GM18507 (cell line): ENCODE measurements at regions not wholly inside any gene's neighbourhood (a gene's known extent, or its start where the extent isn't known, plus 50 kb on each side); places are given as distances from the start of the nearest gene placed in this dataset.
"Not testable (repeated sequence)": the region's sequence is repeated elsewhere in the genome, so short reads cannot be mapped to it uniquely, and the experiment has no call there.

ENCODE experiments used
- DNase-seq: peaks from one replicate; pipeline ENCODE4 v3.0.0; 2011; ENCODE audit warnings: low read depth; ENCODE audit not compliant: insufficient read length; ENCODE audit errors: extremely low spot score
- FAIRE-seq: peaks from 2 replicates; lab custom pipeline; 2011; peaks lifted over from hg19 to GRCh38; lab: Jason Lieb, UNC

DNA sequence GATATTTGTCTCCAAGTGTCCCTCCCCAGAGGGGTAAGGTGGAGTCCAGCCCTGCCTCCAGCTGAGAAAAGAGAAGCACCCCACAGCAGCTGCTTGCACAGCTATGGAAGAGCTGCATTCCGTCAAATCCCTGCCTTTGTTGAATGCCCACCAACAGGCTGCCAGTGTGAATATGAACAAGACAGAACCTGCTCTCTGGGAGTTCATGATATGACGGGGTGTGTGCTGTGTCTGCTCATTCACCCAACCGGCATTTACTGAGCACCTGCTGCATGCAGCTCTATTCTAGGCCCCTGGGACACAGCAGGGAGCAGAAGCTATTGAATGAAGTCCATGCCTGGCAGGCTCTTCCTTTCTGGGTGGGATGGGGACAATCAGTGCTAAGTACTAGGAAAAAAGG lies 238.8 kb downstream of the GADD45G start:
- DNase-seq: no peak
- FAIRE-seq: no peak

DNA sequence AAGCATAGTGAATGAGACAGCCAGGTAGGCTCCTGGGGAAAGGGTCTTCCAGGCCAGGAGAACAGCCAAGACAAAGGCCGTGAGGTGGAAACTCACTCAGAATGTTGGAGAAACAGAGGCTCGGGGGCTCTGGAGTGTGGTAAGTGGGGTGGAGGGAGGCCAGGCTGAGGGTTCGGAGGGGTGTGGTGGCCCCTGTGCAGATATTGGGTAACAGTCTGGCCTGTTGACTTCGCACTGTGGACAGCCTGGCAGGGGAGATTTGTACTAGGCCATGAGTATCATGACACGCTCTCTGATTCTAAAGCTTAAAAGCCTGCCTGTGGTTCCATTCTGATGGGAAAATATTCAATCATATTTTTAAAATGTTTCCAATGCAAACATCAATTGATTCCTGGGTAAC lies 239.3 kb downstream of the GADD45G start:
- DNase-seq (no peak), FAIRE-seq (no peak)

DNA sequence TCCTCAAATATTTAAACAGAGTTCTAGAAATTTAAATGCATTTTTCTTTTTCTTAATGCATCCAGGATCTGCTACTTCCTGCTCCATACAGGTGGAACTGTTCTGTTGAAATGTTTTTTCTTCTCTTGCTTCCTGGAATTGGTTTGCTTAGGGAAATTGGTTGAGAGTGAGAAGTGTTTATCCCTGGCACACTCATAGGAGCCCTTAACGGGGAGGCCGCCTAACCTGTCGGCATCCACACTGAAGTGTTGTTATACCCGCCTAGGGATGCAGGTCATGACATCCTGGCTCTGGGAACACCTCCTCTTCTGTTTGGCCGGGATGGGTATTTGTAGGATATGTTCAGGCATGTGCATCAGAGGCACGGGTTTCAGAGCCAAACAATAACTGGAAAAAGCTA lies 239.7 kb downstream of the GADD45G start:
- no peak for DNase-seq
- no peak for FAIRE-seq

DNA sequence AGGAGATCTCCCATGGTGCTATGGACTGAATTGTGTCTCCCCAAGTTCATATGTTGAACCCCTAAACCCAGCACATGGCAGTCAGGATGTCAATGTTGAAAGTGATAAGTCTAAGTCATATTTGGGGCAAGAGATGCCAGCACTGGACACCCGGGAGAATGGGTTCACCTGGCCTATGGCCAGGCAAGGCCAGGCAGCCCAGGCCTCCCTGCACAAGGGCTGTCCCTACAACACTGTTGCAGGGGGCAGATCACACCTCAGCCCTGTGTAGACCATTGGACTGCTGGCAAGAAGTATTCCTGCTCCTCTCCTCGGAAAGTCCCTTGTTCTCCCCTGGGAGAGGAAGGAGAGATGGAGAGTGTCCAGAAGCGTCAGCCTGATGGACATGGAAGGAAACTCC lies 240.5 kb downstream of the GADD45G start:
- DNase-seq: no peak
- FAIRE-seq: no peak

DNA sequence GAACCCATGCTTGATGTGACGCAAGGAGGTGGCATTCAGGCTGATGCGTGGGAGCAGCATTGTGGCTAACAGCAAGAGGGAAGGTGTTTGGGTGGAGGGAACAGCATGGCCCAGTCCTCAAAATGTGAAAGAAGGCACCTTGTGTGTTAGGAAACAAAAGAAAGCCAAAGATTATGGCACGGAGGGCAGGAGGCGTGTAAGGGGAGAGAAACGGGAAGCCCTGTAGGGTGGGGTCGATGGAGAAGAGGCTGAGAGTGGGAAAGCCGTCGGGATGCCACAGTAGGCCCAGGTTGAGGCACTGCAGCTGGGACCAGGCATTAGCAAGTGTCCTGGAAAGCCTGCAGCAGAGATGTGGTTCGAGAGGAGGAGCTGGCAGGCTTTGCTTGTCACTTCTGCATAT lies 241.1 kb downstream of the GADD45G start:
- FAIRE-seq (no peak), DNase-seq (no peak)

DNA sequence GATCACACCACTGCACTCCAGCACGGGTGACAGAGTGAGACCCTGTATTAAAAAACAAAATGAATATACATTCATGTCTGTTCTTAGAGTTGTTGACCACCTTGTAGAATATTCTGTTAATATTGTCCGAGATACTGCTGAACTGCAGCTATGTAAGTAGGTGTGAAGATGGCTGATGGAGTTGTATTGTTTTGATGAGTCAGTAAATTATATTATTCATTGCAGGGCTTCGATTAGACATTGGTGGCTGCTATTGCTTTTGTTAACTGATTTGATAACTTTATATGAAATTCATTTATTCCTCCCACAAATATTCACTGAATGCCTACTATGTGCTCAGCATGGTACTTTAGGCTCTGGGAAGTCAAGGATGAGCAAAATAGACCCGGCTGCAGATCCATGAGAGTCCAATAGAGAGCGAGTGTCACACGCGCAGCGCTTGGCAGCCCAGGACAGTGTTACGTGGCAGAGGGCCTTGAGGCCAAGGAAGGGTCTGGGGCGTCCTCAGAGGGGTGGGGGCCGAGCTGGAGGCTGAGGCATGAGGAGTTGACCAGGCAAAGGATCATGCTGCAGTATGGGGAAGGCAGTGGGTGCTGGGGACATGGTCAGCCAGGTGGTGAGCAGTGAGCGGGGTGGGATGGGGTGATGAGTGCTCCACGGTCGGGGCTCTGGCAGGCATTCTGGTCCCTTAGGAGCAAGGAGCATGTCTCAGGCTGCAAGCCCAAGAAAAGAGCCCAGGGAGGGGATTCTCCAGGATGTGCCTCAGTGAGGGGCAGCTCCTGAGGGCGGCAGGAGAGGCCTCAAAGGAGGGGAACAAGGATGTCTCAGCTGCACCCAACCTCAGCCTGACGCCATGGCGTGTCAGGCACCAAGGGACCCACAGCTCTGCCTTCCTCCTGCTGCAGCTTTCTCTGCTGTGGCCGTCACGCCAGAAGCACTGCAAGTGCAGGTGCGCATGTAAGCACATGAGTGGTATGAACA lies 243.5 kb downstream of the GADD45G start:
- no peak for FAIRE-seq

DNA sequence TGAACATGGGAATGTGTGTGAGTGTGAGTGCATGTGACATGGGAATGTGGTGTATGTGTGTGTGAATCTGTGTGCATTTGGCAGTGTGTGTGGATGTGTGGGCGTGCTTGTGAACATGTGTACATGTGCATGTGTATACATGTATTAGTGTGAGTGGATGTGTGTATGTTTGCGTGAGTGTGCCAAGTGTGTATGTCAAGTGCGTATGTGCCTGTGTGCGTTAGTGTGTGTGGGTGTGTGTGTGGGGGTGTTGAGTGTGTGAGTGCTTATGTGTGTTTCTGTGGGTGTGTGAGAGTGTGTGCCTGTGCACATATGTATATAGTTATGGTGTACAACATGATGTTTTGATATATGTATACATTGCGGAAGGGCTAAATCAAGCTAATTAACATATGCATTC lies 244.3 kb downstream of the GADD45G start:
- FAIRE-seq (no peak), DNase-seq (no peak)

More for the DNA sequence above, 243.5 kb downstream of the GADD45G start:
- no peak for DNase-seq

DNA sequence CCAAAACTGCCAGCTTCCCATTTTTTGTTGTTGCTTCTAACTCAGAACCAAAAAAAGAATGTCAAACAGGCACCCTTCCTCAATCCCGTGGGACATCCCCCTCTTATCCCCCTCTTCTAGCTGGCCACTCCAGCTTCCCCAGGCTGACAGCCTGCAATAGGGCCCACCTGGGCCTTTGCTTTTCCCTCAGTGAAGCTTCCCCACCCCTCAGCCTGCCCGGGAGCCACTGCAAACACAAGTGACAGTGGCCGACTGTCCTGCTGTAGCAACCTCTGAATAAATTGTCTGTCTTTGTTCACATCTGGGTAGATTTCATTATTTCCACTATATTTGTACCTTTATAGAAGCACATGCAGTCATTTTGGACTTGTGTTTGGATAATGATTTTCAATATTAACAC lies 245.3 kb downstream of the GADD45G start:
- DNase-seq: no peak
- FAIRE-seq: no peak

DNA sequence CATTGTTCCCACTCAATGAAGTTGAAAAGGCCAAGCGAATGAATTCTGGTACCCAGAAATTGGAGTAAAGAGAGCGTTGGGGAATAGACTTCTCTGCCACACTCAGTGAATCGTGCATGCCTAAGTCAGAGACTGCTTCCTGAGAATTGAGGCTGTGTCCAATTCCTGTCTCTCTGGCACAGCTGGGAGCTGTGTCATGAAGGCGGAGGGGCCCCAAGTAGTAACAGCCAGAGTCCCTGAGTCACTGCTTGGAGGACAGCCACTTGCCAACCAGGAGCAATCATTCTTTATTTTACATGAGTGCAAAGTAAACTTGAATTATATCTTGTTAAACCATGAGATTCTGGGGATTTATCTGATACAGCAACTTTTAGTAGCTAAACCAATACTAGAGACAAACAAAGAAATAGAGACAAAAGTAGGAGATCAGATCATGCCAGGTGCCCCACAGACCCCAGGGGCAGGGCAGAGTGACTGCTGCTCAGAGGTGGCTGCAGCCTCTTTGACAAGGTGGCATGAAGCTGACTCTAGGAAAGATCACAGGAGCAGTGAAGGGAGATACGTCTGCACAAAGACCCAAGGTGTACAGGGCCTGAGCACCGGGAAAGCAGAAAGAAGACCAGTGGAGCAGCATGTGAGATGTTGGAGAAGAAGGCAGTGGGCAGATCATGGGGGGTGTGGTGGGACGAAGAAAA lies 246.0 kb downstream of the GADD45G start:
- FAIRE-seq (no peak), DNase-seq (no peak)

DNA sequence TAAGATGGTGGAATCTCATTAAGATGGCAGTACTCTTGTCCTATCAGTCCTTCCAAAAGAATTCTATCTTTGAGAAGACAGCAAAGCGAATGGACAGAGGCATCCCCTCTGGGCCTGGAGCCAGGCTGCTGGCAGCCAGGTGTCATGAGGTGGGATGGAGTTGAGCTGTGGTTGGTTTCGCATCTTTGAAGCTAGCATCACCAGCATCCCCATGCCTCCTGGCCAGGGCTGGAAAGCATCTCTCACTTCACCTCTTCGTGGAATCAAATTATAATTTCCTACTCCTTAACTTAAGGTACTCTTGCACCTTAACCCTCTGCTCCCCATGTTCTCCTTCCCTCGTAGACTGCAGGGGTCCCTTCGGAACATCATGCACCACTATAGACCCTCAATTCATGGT lies 248.3 kb downstream of the GADD45G start:
- DNase-seq (no peak), FAIRE-seq (no peak)

DNA sequence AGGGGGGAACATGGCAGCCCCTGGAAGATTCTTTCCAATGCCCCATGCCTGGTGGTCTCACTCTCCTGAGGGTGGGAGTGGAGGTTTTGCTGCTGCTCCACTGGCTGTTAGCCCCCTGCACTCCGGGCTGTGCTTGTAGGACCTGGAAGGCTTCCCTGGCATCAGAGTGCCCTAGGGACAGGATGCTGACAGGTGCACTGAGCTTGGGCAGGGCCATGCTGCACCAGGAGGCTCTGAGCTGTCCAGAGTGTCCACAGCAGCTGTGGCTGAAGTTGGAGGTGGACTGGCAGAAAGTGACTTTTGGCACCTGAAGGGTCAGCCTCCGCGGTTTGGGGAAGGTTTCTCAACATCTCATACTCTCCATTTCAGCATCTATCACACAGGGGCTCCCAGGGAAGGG lies 249.1 kb downstream of the GADD45G start:
- DNase-seq (no peak), FAIRE-seq (no peak)

DNA sequence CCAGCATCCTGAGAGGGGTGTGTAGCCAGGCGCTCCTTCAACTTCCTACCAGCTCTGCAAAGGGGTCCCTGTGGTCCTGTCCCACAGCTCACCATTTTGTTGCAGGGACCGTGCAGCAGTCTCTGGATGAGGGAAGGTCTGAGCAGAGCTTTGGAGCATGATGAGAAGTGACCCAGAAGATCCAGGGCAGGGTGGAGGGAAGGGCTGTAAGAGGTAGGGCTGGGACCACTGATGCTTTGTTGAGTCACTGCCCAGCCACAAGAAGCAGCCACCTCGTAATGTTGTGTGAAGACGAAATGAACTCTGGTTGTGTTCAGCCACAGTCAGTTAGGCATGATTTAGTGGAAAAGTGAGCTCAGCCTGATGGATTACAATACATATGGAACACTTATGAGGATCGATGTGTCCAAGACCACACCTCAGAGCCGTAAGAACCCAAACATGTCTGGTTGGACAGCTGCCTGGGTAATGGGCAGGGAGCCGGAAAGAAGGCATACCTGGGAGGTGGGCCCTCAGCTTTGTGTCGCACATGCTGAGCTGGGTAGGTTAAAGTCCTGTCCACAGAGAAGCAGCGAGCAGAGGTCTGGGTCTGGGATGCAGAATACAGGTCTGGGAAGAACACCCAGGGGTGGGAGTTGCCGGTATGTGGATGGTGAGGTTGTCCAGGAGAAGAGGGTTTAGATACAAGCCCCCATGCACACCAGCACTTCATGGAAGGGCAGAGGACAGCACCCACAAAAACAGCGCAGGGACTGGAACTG lies 250.1 kb downstream of the GADD45G start:
- no peak for FAIRE-seq

DNA sequence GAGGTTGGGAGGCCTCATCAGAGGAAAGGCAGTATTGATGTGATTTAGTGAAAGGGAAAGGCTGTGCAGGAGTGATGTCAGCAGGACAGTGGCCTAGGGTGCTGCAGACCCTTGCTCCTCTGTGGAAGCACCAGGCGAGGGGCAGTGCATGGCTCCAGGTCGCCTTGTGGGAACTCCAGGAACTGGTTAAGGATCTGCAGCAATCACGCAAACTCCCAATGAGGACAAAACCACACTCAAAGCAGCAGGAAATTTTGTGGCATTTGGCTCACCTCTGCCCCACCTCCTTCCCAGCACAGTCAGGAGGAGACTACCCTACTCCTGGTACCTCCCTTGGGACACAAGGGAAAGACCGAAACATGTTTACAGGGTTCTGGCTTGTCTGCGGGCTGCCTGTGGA lies 251.5 kb downstream of the GADD45G start:
- DNase-seq, FAIRE-seq: not testable (repeated sequence)

More for the DNA sequence above, 250.1 kb downstream of the GADD45G start:
- DNase-seq: no peak

DNA sequence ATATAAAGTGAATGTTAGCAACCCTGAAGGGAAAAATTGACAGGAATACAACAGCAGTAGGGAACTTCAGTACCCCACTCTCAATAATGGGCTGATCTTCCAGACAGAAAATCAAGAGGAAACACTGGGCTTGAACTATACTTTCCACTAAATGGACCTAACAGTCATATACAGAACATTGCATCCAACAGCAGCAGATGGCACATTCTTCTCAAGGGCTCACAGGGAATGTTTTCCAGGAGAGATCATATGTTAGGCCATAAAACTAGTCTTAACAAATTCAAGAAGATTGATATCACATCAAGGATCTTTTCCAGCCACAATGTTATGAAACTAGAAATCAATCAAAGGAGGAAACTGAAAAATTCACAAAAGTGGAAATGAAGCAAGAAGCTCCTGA lies 252.1 kb downstream of the GADD45G start:
- not testable (repeated sequence) for DNase-seq, FAIRE-seq

DNA sequence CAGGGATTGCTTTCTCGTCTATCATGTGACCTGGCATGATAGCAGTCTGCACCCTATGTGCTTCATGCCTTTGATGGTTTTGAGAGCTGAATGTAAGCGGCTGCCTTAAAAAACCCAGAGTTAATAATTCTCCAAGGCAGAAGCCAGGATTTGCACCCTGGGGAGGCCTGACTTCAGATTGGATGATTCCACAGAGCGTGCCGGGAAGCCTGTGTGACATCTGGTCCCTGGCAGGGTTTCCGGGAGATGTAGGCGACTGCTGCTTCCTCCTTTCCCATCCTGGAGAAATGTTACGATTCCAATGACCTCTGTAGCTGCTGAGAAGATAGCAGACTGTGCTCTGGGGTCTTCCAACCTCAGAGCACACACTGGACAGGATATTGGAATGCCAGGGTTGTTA lies 255.0 kb downstream of the GADD45G start:
- not testable (repeated sequence) for FAIRE-seq, DNase-seq

DNA sequence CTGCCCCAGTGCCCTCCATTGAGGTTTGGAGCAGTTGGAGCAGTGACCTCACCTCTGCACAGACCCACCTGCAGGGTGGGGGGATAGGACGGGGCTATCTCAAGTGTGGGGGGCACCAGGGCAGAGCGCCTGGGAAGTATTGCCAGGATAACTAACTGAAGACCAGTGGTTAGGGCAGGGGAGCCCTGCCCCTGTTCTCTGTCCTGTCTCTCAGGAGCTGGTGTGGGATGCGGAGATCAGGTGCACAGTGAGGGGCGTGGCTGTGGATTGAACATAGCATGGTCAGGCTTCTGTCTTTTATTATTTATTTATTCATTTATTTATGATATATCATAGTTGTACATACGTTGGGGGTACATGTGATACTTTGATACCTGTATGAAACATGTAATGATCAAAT lies 256.6 kb downstream of the GADD45G start:
- FAIRE-seq, DNase-seq: not testable (repeated sequence)

DNA sequence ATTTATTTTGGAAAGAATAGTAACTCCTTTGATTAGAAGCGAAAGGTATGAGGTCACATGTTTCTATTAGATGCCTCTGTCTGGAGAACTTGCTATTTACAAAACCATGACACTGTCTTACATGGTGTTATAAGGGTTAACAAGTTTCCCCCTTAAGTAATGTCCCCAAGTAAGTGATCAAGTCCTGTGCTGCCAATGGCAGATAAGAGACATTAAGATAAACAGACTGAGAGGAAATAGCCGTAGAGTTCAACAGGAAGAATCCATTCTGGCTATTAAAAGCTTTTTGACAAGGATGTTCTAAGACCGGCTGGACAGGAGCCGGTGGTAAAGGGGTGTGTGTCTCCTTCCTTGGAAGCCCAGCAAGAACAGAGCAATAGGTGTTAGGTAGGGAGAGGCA lies 257.5 kb downstream of the GADD45G start:
- FAIRE-seq (no peak), DNase-seq (no peak)

DNA sequence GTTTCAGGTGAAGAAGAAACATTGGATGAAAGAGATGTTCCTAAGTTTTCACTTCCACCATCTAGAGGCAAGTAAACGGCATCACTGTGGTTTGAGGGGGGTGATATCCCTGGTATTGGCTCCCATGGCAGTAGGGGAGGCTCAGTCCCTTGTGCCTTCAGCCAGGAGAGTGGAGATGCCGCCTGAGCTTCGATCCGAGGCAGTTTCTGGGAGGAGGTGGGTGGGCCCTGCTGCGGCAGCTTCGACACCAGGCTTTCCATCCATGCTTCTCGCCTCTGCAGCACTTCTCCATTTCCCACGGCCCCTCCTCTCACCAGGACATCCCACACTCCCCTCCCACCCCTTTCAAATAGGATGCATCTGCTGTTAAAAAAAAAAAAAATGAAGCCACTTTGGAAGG lies 258.3 kb downstream of the GADD45G start:
- DNase-seq (no peak), FAIRE-seq (no peak)

DNA sequence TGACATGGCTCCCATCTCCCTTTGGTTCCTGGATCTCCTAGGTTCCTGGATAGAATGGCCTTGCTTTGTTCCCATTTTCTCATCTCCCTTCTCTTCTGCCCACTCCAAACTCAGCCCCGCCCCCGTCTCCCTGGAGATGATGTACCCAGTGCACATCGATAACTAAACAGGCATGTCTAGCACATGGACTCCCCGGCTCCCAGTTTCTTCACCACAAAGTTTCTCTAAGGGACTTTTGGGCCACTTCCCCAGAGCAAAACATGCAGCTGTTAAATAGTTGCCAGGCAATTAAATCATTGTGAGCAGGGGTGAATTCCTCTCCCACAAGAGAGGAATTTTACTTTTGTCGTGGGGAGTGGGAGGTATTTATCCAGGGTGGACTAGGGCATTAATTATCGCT lies 259.0 kb downstream of the GADD45G start:
- DNase-seq (no peak), FAIRE-seq (no peak)

DNA sequence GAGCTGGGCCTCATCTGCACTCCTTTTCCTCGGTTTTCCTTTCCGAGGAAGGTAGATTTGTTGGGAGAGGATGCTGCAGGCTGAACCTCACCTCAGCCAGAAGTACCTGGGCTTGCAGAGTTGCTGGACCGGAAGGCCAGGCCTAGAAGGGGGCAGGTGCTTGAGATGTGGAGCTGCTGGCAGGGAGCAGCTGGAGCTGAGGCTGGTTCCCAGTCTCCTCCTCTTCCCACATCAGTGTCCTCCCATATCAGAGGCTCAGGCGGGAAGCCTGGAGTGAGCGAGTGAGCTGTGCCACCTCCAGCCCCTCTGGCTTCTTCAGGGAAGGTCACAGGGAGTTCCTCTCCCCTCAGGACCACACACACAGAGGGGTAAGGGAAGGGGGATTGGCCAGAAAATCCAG lies 259.4 kb downstream of the GADD45G start:
- FAIRE-seq (no peak), DNase-seq (no peak)
